ENCODE measurements at regions not wholly inside any gene's neighbourhood (a gene's known extent, or its start where the extent isn't known, plus 50 kb on each side); places are given as distances from the start of the nearest gene placed in this dataset.

- H3K9me3 ChIP-seq: no peaks in the 10 kb centered on the region
- H3K4me2 ChIP-seq: no peak overlapping the region
- H3K9me2 ChIP-seq: no peaks in the 10 kb centered on the region
- no peaks in the 10 kb centered on the region for H3F3A ChIP-seq (replicated peaks; ENCODE audit: insufficient read depth)
- H3K27me3 ChIP-seq (ENCODE audit: insufficient read depth): no peaks in the 10 kb centered on the region
- 41% methylated on average over 3 of the region's 3 CpGs for WGBS (ENCODE audit: low lambda C conversion rate)
- H3K9ac ChIP-seq: no peak overlapping the region
- TF ChIP-seq FOXM1 (IDR thresholded peaks at IDR 0.05; ENCODE audit: low read depth) (no peak), SIN3A (IDR thresholded peaks at IDR 0.05; ENCODE audit: borderline replicate concordance, low read depth, low read length) (no peak)
- no peak overlapping the region for H3K4me3 ChIP-seq (ENCODE audit: low read depth in 2 of 2, low read length in 1 of 2)
- H2AFZ ChIP-seq (ENCODE audit: low read depth): no peak overlapping the region
- H3K36me3 ChIP-seq (replicated peaks in 1 of 2; ENCODE audit: control insufficient read depth in 1 of 2, insufficient read depth in 2 of 2, low read length in 1 of 2): no peaks in the 10 kb centered on the region
- no peak overlapping the region for H3K27ac ChIP-seq (ENCODE audit: low read depth in 2 of 2, low read length in 1 of 2)
- ChIA-PET POLR2A (no interaction called here), CTCF (interaction anchor here (0.6 kb wide), 1 partner anchor 12 kb away, joined by 3 read pairs; no protein-coding TSS in a partner anchor)
- no peaks in the 10 kb centered on the region for H4K20me1 ChIP-seq (ENCODE audit: insufficient read depth)
- no peaks in the 10 kb centered on the region for H3K79me2 ChIP-seq (ENCODE audit: insufficient read depth)
- DNase-seq: no peak
- no peaks in the 10 kb centered on the region; a peak in 1 of 4 replicates for H3K4me1 ChIP-seq (ENCODE audit: control insufficient read depth in 1 of 2, insufficient read depth in 2 of 2, low read depth in 1 of 2, low read length in 1 of 2)
Observed at GRCh38 chr4:157509341-157509740, 288.8 kb downstream of the GRIA2 start.

GRCh38 chr4:157502656-157503055 is 282.1 kb downstream of the GRIA2 start:
- H3K4me2 ChIP-seq: no peak overlapping the region
- H3K9me2 ChIP-seq: no peaks in the 10 kb centered on the region
- H4K20me1 ChIP-seq (ENCODE audit: insufficient read depth): no peaks in the 10 kb centered on the region
- WGBS (ENCODE audit: low lambda C conversion rate): 68% methylated on average over 2 of the region's 2 CpGs
- no peak for DNase-seq
- CTCF ChIA-PET: no interaction called here
- no peaks in the 10 kb centered on the region for H3K27me3 ChIP-seq (ENCODE audit: insufficient read depth)
- H3K79me2 ChIP-seq (ENCODE audit: insufficient read depth): no peaks in the 10 kb centered on the region
- H3K27ac ChIP-seq (ENCODE audit: low read depth in 2 of 2, low read length in 1 of 2): no peak overlapping the region
- H3K4me1 ChIP-seq (ENCODE audit: control insufficient read depth in 1 of 2, insufficient read depth in 2 of 2, low read depth in 1 of 2, low read length in 1 of 2): no peaks in the 10 kb centered on the region
- H2AFZ ChIP-seq (ENCODE audit: low read depth): no peak overlapping the region
- no peaks in the 10 kb centered on the region for H3K9me3 ChIP-seq
- H3F3A ChIP-seq (replicated peaks; ENCODE audit: insufficient read depth): no peaks in the 10 kb centered on the region
- no peak overlapping the region for H3K9ac ChIP-seq
- TF ChIP-seq CTCF (IDR thresholded peaks at IDR 0.05) (no peak), RCOR1 (IDR thresholded peaks at IDR 0.05; ENCODE audit: low read length) (no peak), FOXJ3 (CRISPR knock-in tag; IDR thresholded peaks at IDR 0.05) (no peak), RXRA (IDR thresholded peaks at IDR 0.05; ENCODE audit: borderline replicate concordance, low read depth) (no peak), NFIC (IDR thresholded peaks at IDR 0.05; ENCODE audit: borderline replicate concordance) (no peak), RAD21 (IDR thresholded peaks at IDR 0.05; ENCODE audit: low read length) (no peak), USF1 (IDR thresholded peaks at IDR 0.05; ENCODE audit: borderline replicate concordance, low read depth) (no peak), TAF1 (IDR thresholded peaks at IDR 0.05; ENCODE audit: borderline replicate concordance, low read depth, low read length) (no peak), USF2 (IDR thresholded peaks at IDR 0.05; ENCODE audit: borderline replicate concordance, low read depth, low read length) (no peak), GATA2 (CRISPR knock-in tag; IDR thresholded peaks at IDR 0.05) (no peak), CHD2 (IDR thresholded peaks at IDR 0.05; ENCODE audit: low read length, partially characterized antibody) (no peak)
- H3K36me3 ChIP-seq (replicated peaks in 1 of 2; ENCODE audit: control insufficient read depth in 1 of 2, insufficient read depth in 2 of 2, low read length in 1 of 2): no peaks in the 10 kb centered on the region
- no peak overlapping the region for H3K4me3 ChIP-seq (ENCODE audit: low read depth in 2 of 2, low read length in 1 of 2)
- POLR2A ChIA-PET: no interaction called here
